GM18520 (cell line): ENCODE measurements at regions not wholly inside any gene's neighbourhood (a gene's known extent, or its start where the extent isn't known, plus 50 kb on each side); places are given as distances from the start of the nearest gene placed in this dataset.

Source experiments
- ATAC-seq: cut with Tn5 transposase; IDR thresholded peaks from one replicate; pipeline ENCODE4 v1.9.1; 2021; ENCODE audit not compliant: unreplicated experiment

GRCh38 chr9:13990994-13991393 lies 322.9 kb downstream of the NFIB start:
- ATAC-seq = no peak

DNA sequence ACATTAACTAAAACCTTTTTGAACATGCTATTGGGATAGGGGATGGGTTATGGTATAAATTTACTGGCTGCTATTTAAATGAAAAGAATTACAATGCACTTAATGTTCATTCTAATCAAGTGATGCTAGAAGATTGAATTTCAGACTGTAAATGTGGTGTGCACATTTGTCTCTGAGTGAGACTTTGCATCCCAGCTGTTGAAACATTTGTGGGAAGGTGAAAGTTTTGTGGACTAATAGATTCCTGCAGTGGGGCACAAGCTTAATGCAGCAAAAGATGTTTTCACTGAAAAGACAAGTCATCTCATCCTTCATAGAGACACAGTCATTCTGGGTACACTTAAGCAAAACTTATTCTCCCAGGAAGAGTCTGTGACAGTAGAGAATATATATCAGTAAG lies 323.6 kb downstream of the NFIB start:
- no peak for ATAC-seq

GRCh38 chr9:13988944-13989343 lies 325.0 kb downstream of the NFIB start:
- ATAC-seq = no peak

- ATAC-seq = no peak
Measured at GRCh38 chr9:13983607-13984006, 330.3 kb downstream of the NFIB start.

- no peak for ATAC-seq
Measured at GRCh38 chr9:13979941-13980318, 334.0 kb downstream of the NFIB start.

- no peak for ATAC-seq
Measured at GRCh38 chr9:13975611-13976290, 338.2 kb downstream of the NFIB start.

DNA sequence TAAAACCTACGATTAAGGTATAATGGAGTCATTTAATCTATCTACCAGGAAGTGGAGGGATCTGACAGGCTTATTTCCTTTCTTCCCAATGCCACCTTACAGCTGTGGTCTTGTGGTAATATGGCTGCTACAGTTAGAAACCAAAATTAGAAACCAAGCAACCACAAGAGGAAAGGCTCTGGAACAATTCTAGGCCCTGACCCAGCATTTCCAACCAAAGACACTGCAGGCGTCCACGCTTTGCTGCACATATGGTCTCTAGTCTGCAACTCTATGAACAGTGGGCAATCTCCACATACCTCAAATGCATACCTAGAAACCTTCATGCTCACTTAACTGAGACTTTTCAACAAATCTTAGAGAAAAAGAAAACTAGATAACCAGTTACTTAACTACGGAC lies 339.1 kb downstream of the NFIB start:
- no peak for ATAC-seq

- ATAC-seq = no peak
Measured at GRCh38 chr9:13971966-13972655, 341.8 kb downstream of the NFIB start.

GRCh38 chr9:13971415-13971814 lies 342.5 kb downstream of the NFIB start:
- ATAC-seq = no peak

- ATAC-seq = no peak
Measured at GRCh38 chr9:13970426-13970825, 343.5 kb downstream of the NFIB start.

- no peak for ATAC-seq
Measured at GRCh38 chr9:13970018-13970417, 343.9 kb downstream of the NFIB start.

- no peak for ATAC-seq
Measured at GRCh38 chr9:13967438-13967837, 346.5 kb downstream of the NFIB start.

- no peak for ATAC-seq
Measured at GRCh38 chr9:13967011-13967410, 346.9 kb downstream of the NFIB start.

GRCh38 chr9:13963005-13963653 lies 350.8 kb downstream of the NFIB start:
- ATAC-seq = no peak

GRCh38 chr9:13962006-13962405 lies 351.9 kb downstream of the NFIB start:
- ATAC-seq = no peak

- no peak for ATAC-seq
Measured at GRCh38 chr9:13960011-13960765, 353.8 kb downstream of the NFIB start.

DNA sequence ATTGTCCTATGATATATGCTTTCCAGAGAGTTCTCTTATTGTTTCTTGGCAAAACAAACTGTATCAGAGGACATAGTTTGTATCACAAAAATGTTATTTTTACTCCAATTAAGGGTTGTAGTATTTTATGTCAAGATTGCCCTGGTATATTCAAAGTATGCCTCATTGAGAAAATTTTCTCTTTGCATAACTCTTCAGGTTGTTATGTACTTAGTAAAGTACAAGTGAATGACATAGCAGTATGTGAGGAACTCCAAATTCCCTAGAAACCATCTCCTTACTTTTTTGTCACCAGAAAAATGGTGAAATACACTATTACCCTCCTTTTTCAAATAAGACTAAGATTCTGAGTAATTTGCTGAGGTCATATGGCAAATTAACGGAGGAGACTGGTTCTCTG lies 355.3 kb downstream of the NFIB start:
- ATAC-seq = no peak

GRCh38 chr9:13957089-13957488 lies 356.9 kb downstream of the NFIB start:
- ATAC-seq = no peak

DNA sequence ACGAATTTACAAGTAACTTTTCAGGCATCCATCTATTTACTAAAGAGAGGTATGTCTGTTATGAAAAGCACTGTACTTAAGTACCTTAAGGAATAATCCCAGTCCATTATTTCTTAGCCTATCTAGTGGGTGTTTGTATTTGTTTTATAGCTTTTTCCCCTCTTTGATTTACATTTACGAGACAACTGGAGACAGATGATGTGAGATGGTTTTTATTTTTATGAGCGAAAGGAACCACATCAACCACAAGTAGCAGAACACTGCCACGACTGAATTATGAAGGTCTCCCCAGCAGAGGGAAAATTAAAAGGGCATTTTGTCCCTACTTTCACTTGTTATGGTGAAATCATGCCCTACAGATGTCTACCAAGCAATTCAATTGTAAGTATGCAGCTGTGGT lies 357.8 kb downstream of the NFIB start:
- no peak for ATAC-seq

DNA sequence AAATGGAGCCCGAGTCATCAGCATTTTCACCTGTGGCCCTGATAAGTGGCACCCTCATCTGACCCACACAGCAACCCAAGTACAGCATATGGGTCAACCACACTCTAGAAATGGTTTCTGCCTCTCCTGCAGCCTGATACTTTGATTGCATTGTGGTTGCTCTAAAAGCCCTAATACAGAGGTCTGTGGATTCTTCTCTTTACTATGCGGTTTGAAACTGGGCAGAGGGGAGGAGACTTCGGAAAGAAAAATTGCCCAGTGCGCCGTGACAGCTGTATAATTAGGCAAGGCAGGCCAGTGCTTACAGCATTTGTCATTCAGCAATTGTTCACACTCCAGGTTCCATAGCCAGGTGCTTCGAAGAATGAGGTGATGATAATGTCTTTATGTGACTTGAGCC lies 361.0 kb downstream of the NFIB start:
- no peak for ATAC-seq

GRCh38 chr9:13948037-13948436 lies 365.9 kb downstream of the NFIB start:
- no peak for ATAC-seq

DNA sequence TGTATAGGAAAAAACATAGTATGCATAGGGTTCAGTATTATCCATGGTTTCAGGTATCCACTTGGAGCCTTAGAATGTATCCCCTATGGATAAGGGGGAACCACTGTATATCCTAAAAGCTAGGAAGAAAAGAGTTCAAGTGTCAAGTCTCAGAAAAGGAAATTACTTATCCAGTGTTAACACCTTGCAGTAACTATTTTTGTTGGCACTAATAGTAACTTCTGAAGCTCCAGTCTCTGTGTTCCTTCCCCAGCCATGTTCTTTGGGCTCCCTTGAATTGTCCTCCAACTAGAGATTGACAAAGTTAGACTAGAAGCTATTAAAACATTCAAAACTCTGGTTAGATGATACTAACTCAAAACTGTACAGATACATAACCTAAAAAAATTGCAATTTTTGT lies 370.8 kb downstream of the NFIB start:
- ATAC-seq = no peak
